HK-2 (cell line): ENCODE measurements at regions not wholly inside any gene's neighbourhood (a gene's known extent, or its start where the extent isn't known, plus 50 kb on each side); places are given as distances from the start of the nearest gene placed in this dataset.
"Not testable (repeated sequence)": the region's sequence is repeated elsewhere in the genome, so short reads cannot be mapped to it uniquely, and the experiment has no call there.

ENCODE experiments used
- DNase-seq: peaks from one replicate; pipeline ENCODE4 v3.0.0-alpha.2; 2018; ENCODE audit not compliant: unreplicated experiment

GRCh38 chr2:105691947-105692390 lies 52.7 kb upstream of the NCK2 start:
- DNase-seq: no peak

- no peak for DNase-seq
Observed at GRCh38 chr2:105690566-105690965, 54.1 kb upstream of the NCK2 start.

GRCh38 chr2:105689484-105689883 lies 55.2 kb upstream of the NCK2 start:
- no peak for DNase-seq

- DNase-seq: no peak
Observed at GRCh38 chr2:105688946-105689345, 55.8 kb upstream of the NCK2 start.

- no peak for DNase-seq
Observed at GRCh38 chr2:105686588-105686987, 58.1 kb upstream of the NCK2 start.

GRCh38 chr2:105683011-105683492 lies 61.7 kb upstream of the NCK2 start:
- no peak for DNase-seq

GRCh38 chr2:105682401-105682800 lies 62.3 kb upstream of the NCK2 start:
- no peak for DNase-seq

GRCh38 chr2:105681927-105682326 lies 62.8 kb upstream of the NCK2 start:
- no peak for DNase-seq

- DNase-seq: no peak
Observed at GRCh38 chr2:105680357-105680756, 64.4 kb upstream of the NCK2 start.

- DNase-seq: no peak
Observed at GRCh38 chr2:105678346-105678745, 66.4 kb upstream of the NCK2 start.

- DNase-seq: no peak
Observed at GRCh38 chr2:105677901-105678300, 66.8 kb upstream of the NCK2 start.

- no peak for DNase-seq
Observed at GRCh38 chr2:105675841-105676240, 68.9 kb upstream of the NCK2 start.

- DNase-seq: no peak
Observed at GRCh38 chr2:105674859-105675541, 69.7 kb upstream of the NCK2 start.

GRCh38 chr2:105674401-105674800 lies 70.3 kb upstream of the NCK2 start:
- DNase-seq: no peak

- no peak for DNase-seq
Observed at GRCh38 chr2:105671156-105671555, 73.6 kb upstream of the NCK2 start.

GRCh38 chr2:105669384-105669891 lies 75.3 kb upstream of the NCK2 start:
- DNase-seq: no peak

GRCh38 chr2:105665480-105665879 lies 79.2 kb upstream of the NCK2 start:
- no peak for DNase-seq

GRCh38 chr2:105660489-105660888 lies 84.2 kb upstream of the NCK2 start:
- no peak for DNase-seq

GRCh38 chr2:105655723-105656606 lies 88.7 kb upstream of the NCK2 start:
- not testable (repeated sequence) for DNase-seq

- no peak for DNase-seq
Observed at GRCh38 chr2:105655244-105655643, 89.5 kb upstream of the NCK2 start.

- no peak for DNase-seq
Observed at GRCh38 chr2:105654474-105655004, 90.2 kb upstream of the NCK2 start.

- DNase-seq: no peak
Observed at GRCh38 chr2:105653302-105653701, 91.4 kb upstream of the NCK2 start.
